Panc1 (cell line): ENCODE measurements at regions not wholly inside any gene's neighbourhood (a gene's known extent, or its start where the extent isn't known, plus 50 kb on each side); places are given as distances from the start of the nearest gene placed in this dataset.

Source experiments
- ATAC-seq: fragments of 200-7000 bp; cut with Tn5 transposase; 2 replicates; pipeline ENCODE4 v1.9.1; 2020; ENCODE audit warnings: mild to moderate bottlenecking, moderate library complexity
- BruUV-seq: library from RNA; stranded (reverse); fragments of 400-500 nt; replicated peaks from 2 replicates; lab custom pipeline; 2021; lab: Mats Ljungman, UMichigan
- CTCF ChIA-PET: fragments of 300-600 bp; sonication (Branson Sonifier 250); formaldehyde crosslinking; loops from one replicate; lab custom pipeline; 2022; ENCODE audit warnings: antibody characterized with exemption; lab: Charles Lee
- POLR2A ChIA-PET: fragments of 300-600 bp; sonication (Branson Sonifier 250); formaldehyde crosslinking; loops from one replicate; lab custom pipeline; 2022; ENCODE audit warnings: antibody characterized with exemption; lab: Charles Lee
- DNase-seq: peaks from one replicate; pipeline ENCODE4 v3.0.0-alpha.2; 2010; ENCODE audit warnings: low read depth, low spot score
- H3K27ac ChIP-seq: 2 replicates; pipeline ENCODE4 v1.5.1; 2011; ENCODE audit warnings: mild to moderate bottlenecking, low read length, inconsistent platforms
- H3K27me3 ChIP-seq: fragments of 200-500 bp; sonication (Bioruptor generic); 2 replicates; pipeline ENCODE4 v1.6.0; 2014; ENCODE audit warnings: low read length, inconsistent platforms; ENCODE audit not compliant: control insufficient read depth, insufficient read depth
- H3K36me3 ChIP-seq: fragments of 200-500 bp; sonication (Bioruptor generic); 2 replicates; pipeline ENCODE4 v1.5.1; 2014; ENCODE audit warnings: inconsistent platforms, mild to moderate bottlenecking, low read length, moderate library complexity; ENCODE audit not compliant: control insufficient read depth, insufficient read depth
- H3K4me1 ChIP-seq: 2 replicates; pipeline ENCODE4 v1.5.1; 2011; ENCODE audit warnings: inconsistent platforms, mild to moderate bottlenecking, low read length, moderate library complexity; ENCODE audit not compliant: control insufficient read depth, insufficient read depth
- H3K4me3 ChIP-seq, 2 experiments: 2 replicates each; pipeline ENCODE4 v1.5.1; 2011 to 2012; ENCODE audit warnings: low read depth in 2 of 2, low read length in 2 of 2, mild to moderate bottlenecking in 2 of 2, inconsistent platforms in 1 of 2, moderate library complexity in 1 of 2
- H3K9me3 ChIP-seq: fragments of 200-500 bp; sonication (Bioruptor generic); 2 replicates; pipeline ENCODE4 v1.5.1; 2014; ENCODE audit warnings: low read depth, mild to moderate bottlenecking, inconsistent platforms, low read length, moderate library complexity; ENCODE audit not compliant: control insufficient read depth, insufficient read depth
- CTCF ChIP-seq: fragments of 450-650 bp; IDR thresholded peaks from 2 replicates; pipeline ENCODE4 v1.5.1; 2017; ENCODE audit warnings: mild to moderate bottlenecking
- POLR2AphosphoS5 ChIP-seq: IDR thresholded peaks from 2 replicates; pipeline ENCODE4 v1.6.1; 2012; ENCODE audit warnings: mild to moderate bottlenecking, low read depth, low read length, moderate library complexity
- REST ChIP-seq, 2 experiments: IDR thresholded peaks; 2 replicates each; pipeline ENCODE4 v1.6.1; 2011 to 2012; ENCODE audit warnings: low read depth in 2 of 2, control low read depth in 1 of 2, low read length in 1 of 2, mild to moderate bottlenecking in 1 of 2, moderate library complexity in 1 of 2; ENCODE audit not compliant: insufficient read depth in 1 of 2
- SIN3A ChIP-seq: IDR thresholded peaks from 2 replicates; pipeline ENCODE4 v1.6.1; 2012; ENCODE audit warnings: low read depth, mild to moderate bottlenecking, low read length, moderate library complexity, borderline replicate concordance; ENCODE audit not compliant: insufficient read depth
- TCF7L2 ChIP-seq: IDR thresholded peaks from 2 replicates; pipeline ENCODE4 v1.6.1; 2011; ENCODE audit warnings: mild to moderate bottlenecking, low read depth, low read length, inconsistent platforms
- in situ Hi-C: cut with HindIII; loops from 2 replicates; pipeline ENCODE4 v1.10.0; 2016; ENCODE audit warnings: low sequenced_read_pairs, low pct_unique_long_range_greater_than_20kb
- intact Hi-C: fragments of 100-400 bp; cut with micrococcal nuclease; formaldehyde crosslinking; loops from one replicate; pipeline ENCODE4 v1.10.0; 2022; ENCODE audit not compliant: unreplicated experiment

- intact Hi-C loops (no loop called here), in situ Hi-C loops (no loop called here)
- no peaks in the 10 kb centered on the region for H3K4me1 ChIP-seq
- no peaks in the 10 kb centered on the region for H3K27me3 ChIP-seq
- TF ChIP-seq POLR2AphosphoS5: no peak
- no peak for TF ChIP-seq SIN3A
- H3K9me3 ChIP-seq: no peaks in the 10 kb centered on the region
- H3K36me3 ChIP-seq: no peaks in the 10 kb centered on the region
- POLR2A ChIA-PET: no interaction called here
- BruUV-seq: no TSS peak
- no peak for ATAC-seq
- CTCF ChIA-PET: no interaction called here
- no peak overlapping the region for H3K4me3 ChIP-seq
- DNase-seq: no peak
- no peak overlapping the region for H3K27ac ChIP-seq
These were observed 552.9 kb upstream of the KCNMB2 start for GRCh38 chr3:177983320-177983719.

GRCh38 chr3:177992993-177993970, 543.0 kb upstream of the KCNMB2 start:
- no peaks in the 10 kb centered on the region for H3K36me3 ChIP-seq
- H3K4me3 ChIP-seq: no peak overlapping the region
- DNase-seq (no peak), ATAC-seq (no peak)
- in situ Hi-C loops: no loop called here
- intact Hi-C loops: no loop called here
- H3K9me3 ChIP-seq: no peaks in the 10 kb centered on the region
- H3K27me3 ChIP-seq: no peaks in the 10 kb centered on the region
- POLR2A ChIA-PET: no interaction called here
- no peaks in the 10 kb centered on the region; the same call in 1 of the 2 replicates for H3K4me1 ChIP-seq
- no peak overlapping the region; the same call in 1 of the 2 replicates for H3K27ac ChIP-seq
- CTCF ChIA-PET: no interaction called here
- BruUV-seq: no TSS peak
- no peak for TF ChIP-seq TCF7L2
- TF ChIP-seq POLR2AphosphoS5: no peak
- no peak for TF ChIP-seq REST (IDR thresholded peaks at IDR 0.05; ENCODE audit: insufficient read depth in 1 of 2, low read depth in 2 of 2, low read length in 1 of 2)
- no peak for TF ChIP-seq CTCF

GRCh38 chr3:177994976-177995375, 541.3 kb upstream of the KCNMB2 start:
- CTCF ChIA-PET: no interaction called here
- POLR2A ChIA-PET: no interaction called here
- Histone ChIP-seq H3K4me3 (no peak overlapping the region), H3K27me3 (no peaks in the 10 kb centered on the region), H3K36me3 (no peaks in the 10 kb centered on the region), H3K4me1 (no peaks in the 10 kb centered on the region; the same call in 1 of the 2 replicates), H3K9me3 (no peaks in the 10 kb centered on the region; the same call in 1 of the 2 replicates), H3K27ac (no peak overlapping the region)
- BruUV-seq: no TSS peak
- in situ Hi-C loops (no loop called here), intact Hi-C loops (no loop called here)
- ATAC-seq: no peak
- no peak for DNase-seq
- TF ChIP-seq REST (IDR thresholded peaks at IDR 0.05; ENCODE audit: insufficient read depth in 1 of 2, low read depth in 2 of 2, low read length in 1 of 2) (no peak), CTCF (no peak), POLR2AphosphoS5 (no peak), TCF7L2 (no peak), SIN3A (no peak)
